Prostate gland (tissue), 2 donors: ENCODE measurements at regions not wholly inside any gene's neighbourhood (a gene's known extent, or its start where the extent isn't known, plus 50 kb on each side); places are given as distances from the start of the nearest gene placed in this dataset.
"Not testable (repeated sequence)": the region's sequence is repeated elsewhere in the genome, so short reads cannot be mapped to it uniquely, and the experiment has no call there.

Experiments
- DNase-seq: peaks from one replicate; pipeline ENCODE4 v3.0.0-alpha.2; 2019; ENCODE audit warnings: low spot score
- H3K27ac ChIP-seq, 2 donors: fragments of 200-600 bp; sonication (generic); 2 replicates each; pipeline ENCODE4 v1.5.1; 2017 to 2019
- H3K27me3 ChIP-seq: fragments of 200-600 bp; sonication (generic); replicated peaks from 2 replicates; pipeline ENCODE4 v1.5.1; 2019; ENCODE audit not compliant: insufficient read depth
- H3K36me3 ChIP-seq, 2 donors: fragments of 200-600 bp; sonication (generic); 1 replicate in 1 of 2; 2 replicates in 1 of 2; pipeline versions ENCODE4 v1.5.1 to v1.8.1; 2017 to 2019
- H3K4me1 ChIP-seq: fragments of 200-600 bp; sonication (generic); replicated peaks from 2 replicates; pipeline ENCODE4 v1.5.1; 2019
- H3K4me3 ChIP-seq, 2 donors: fragments of 200-600 bp; sonication (generic); 2 replicates each; pipeline ENCODE4 v1.5.1; 2017 to 2019
- H3K9me3 ChIP-seq: fragments of 200-600 bp; sonication (generic); 2 replicates; pipeline ENCODE4 v1.5.1; 2017
- CTCF ChIP-seq, 4 experiments: fragments of 200-600 bp in 2 of 4; fragments of 450-650 bp in 2 of 4; sonication (generic) in 2 of 4; IDR thresholded peaks; 1 replicate in 3 of 4; 2 replicates in 1 of 4; pipeline ENCODE4 v1.5.1; 2016 to 2019; ENCODE audit warnings: antibody characterized with exemption in 4 of 4, mild to moderate bottlenecking in 2 of 4, moderate library complexity in 2 of 4
- POLR2A ChIP-seq: fragments of 450-650 bp; IDR thresholded peaks from one replicate; pipeline ENCODE4 v1.6.1; 2016; ENCODE audit warnings: antibody characterized with exemption, mild to moderate bottlenecking
- POLR2AphosphoS5 ChIP-seq: sonication (generic); formaldehyde crosslinking; IDR thresholded peaks from one replicate; pipeline ENCODE4 v1.6.1; 2017; ENCODE audit warnings: antibody characterized with exemption
- WGBS: methylation state at CpG from one replicate; pipeline ENCODE4 v1.1.5; 2018; 5-methylcytosine and 5-hydroxymethylcytosine counted together
- intact Hi-C: fragments of 100-400 bp; cut with DNase I; formaldehyde crosslinking; loops from one replicate; pipeline ENCODE4 v1.14.2; 2022

- intact Hi-C loops = no loop called here
- no peak for DNase-seq
- 23% methylated on average over 4 of the region's 4 CpGs for WGBS
- no peaks in the 10 kb centered on the region for H3K36me3 ChIP-seq
- no peaks in the 10 kb centered on the region for H3K4me1 ChIP-seq
- no peaks in the 10 kb centered on the region for H3K9me3 ChIP-seq
- no peak overlapping the region for H3K4me3 ChIP-seq
- H3K27ac ChIP-seq = no peak overlapping the region
- peaks cover 2% of the 10 kb centered on the region for H3K27me3 ChIP-seq
- no peak for TF ChIP-seq POLR2A
- TF ChIP-seq POLR2AphosphoS5 = no peak
Measured at GRCh38 chr3:181327349-181327748, 337.8 kb upstream of the DNAJC19 start.

GRCh38 chr3:181326637-181327223 lies 337.2 kb upstream of the DNAJC19 start:
- H3K4me3 ChIP-seq = no peak overlapping the region
- WGBS = 37% methylated on average over 3 of the region's 3 CpGs
- H3K9me3 ChIP-seq = no peaks in the 10 kb centered on the region
- H3K36me3 ChIP-seq = no peaks in the 10 kb centered on the region
- intact Hi-C loops = no loop called here
- H3K4me1 ChIP-seq = no peaks in the 10 kb centered on the region
- no peak overlapping the region for H3K27ac ChIP-seq
- H3K27me3 ChIP-seq = peaks cover 2% of the 10 kb centered on the region
- DNase-seq = no peak
- TF ChIP-seq CTCF (IDR thresholded peaks at IDR 0.05) = peak in 3 of 4 experiments; percentile 39 to 54 (median 43)
- TF ChIP-seq POLR2A = no peak

- H3K27me3 ChIP-seq, H3K36me3 ChIP-seq, H3K27ac ChIP-seq, H3K4me3 ChIP-seq, H3K9me3 ChIP-seq, DNase-seq, intact Hi-C loops, H3K4me1 ChIP-seq: not testable (repeated sequence)
- 82% methylated on average over 5 of the region's 5 CpGs for WGBS
Measured at GRCh38 chr3:181324516-181324915, 335.0 kb upstream of the DNAJC19 start.

GRCh38 chr3:181318321-181318720 lies 328.8 kb upstream of the DNAJC19 start:
- no peak overlapping the region for H3K27ac ChIP-seq
- H3K4me1 ChIP-seq = no peaks in the 10 kb centered on the region
- no peaks in the 10 kb centered on the region for H3K27me3 ChIP-seq
- intact Hi-C loops = no loop called here
- no peaks in the 10 kb centered on the region for H3K9me3 ChIP-seq
- TF ChIP-seq POLR2AphosphoS5 = no peak
- TF ChIP-seq POLR2A = no peak
- no peak for TF ChIP-seq CTCF (IDR thresholded peaks at IDR 0.05)
- no peaks in the 10 kb centered on the region for H3K36me3 ChIP-seq
- H3K4me3 ChIP-seq = no peak overlapping the region
- no peak for DNase-seq

GRCh38 chr3:181317508-181317907 lies 328.0 kb upstream of the DNAJC19 start:
- TF ChIP-seq POLR2AphosphoS5 = no peak
- Histone ChIP-seq H3K4me3 (no peak overlapping the region), H3K9me3 (no peaks in the 10 kb centered on the region), H3K36me3 (no peaks in the 10 kb centered on the region), H3K27me3 (no peaks in the 10 kb centered on the region), H3K27ac (no peak overlapping the region), H3K4me1 (no peaks in the 10 kb centered on the region)
- DNase-seq = no peak
- intact Hi-C loops = no loop called here
- 35% methylated on average over 3 of the region's 3 CpGs for WGBS

GRCh38 chr3:181316482-181316881 lies 326.9 kb upstream of the DNAJC19 start:
- 3% methylated on average over 1 of the region's 1 CpG for WGBS

More at GRCh38 chr3:181316482-181316881, 326.9 kb upstream of the DNAJC19 start:
- intact Hi-C loops = no loop called here
- Histone ChIP-seq H3K9me3 (no peaks in the 10 kb centered on the region), H3K27me3 (no peaks in the 10 kb centered on the region), H3K36me3 (no peaks in the 10 kb centered on the region), H3K27ac (no peak overlapping the region), H3K4me1 (no peaks in the 10 kb centered on the region), H3K4me3 (no peak overlapping the region)
- no peak for TF ChIP-seq POLR2A
- no peak for TF ChIP-seq POLR2AphosphoS5
- no peak for TF ChIP-seq CTCF (IDR thresholded peaks at IDR 0.05)
- no peak for DNase-seq
